NCI-H524 (cell line): ENCODE measurements at regions not wholly inside any gene's neighbourhood (a gene's known extent, or its start where the extent isn't known, plus 50 kb on each side); places are given as distances from the start of the nearest gene placed in this dataset.
A peak's percentile ranks its signal among the peaks of the same experiment; 100 is the strongest.

Source experiments
- DNase-seq, 2 experiments: peaks; one replicate each; lab custom pipeline; 2025; lab: John Stamatoyannopoulos, UW

GRCh38 chr16:11401161-11402050 lies 56.1 kb downstream of the RMI2 start:
- DNase-seq = no peak

- DNase-seq = no peak
Observed at GRCh38 chr16:11402051-11402744, 56.9 kb downstream of the RMI2 start.

- DNase-seq = no peak
Observed at GRCh38 chr16:11402745-11403533, 57.7 kb downstream of the RMI2 start.

GRCh38 chr16:11403534-11403795 lies 58.2 kb downstream of the RMI2 start:
- no peak for DNase-seq

- no peak for DNase-seq
Observed at GRCh38 chr16:11403920-11404319, 58.7 kb downstream of the RMI2 start.

GRCh38 chr16:11404603-11405002 lies 59.3 kb downstream of the RMI2 start:
- no peak for DNase-seq

- DNase-seq = peak; percentile 9 to 66
Observed at GRCh38 chr16:11405331-11406176, 60.3 kb downstream of the RMI2 start.

- DNase-seq = no peak
Observed at GRCh38 chr16:11406177-11406560, 60.9 kb downstream of the RMI2 start.

GRCh38 chr16:11407047-11407982 lies 62.1 kb downstream of the RMI2 start:
- DNase-seq = peak; percentile 77

- no peak for DNase-seq
Observed at GRCh38 chr16:11408216-11408615, 63.0 kb downstream of the RMI2 start.

GRCh38 chr16:11409398-11409797 lies 64.1 kb downstream of the RMI2 start:
- no peak for DNase-seq

GRCh38 chr16:11410376-11411058 lies 65.3 kb downstream of the RMI2 start:
- no peak for DNase-seq

- DNase-seq = peak; percentile 57 to 85
Observed at GRCh38 chr16:11411059-11411550, 65.8 kb downstream of the RMI2 start.

GRCh38 chr16:11412175-11412904 lies 67.1 kb downstream of the RMI2 start:
- DNase-seq = no peak

- no peak for DNase-seq
Observed at GRCh38 chr16:11412965-11413887, 68.0 kb downstream of the RMI2 start.

GRCh38 chr16:11413907-11414595 lies 68.8 kb downstream of the RMI2 start:
- DNase-seq = no peak
